Spleen (tissue), 11 donors: ENCODE measurements at regions not wholly inside any gene's neighbourhood (a gene's known extent, or its start where the extent isn't known, plus 50 kb on each side); places are given as distances from the start of the nearest gene placed in this dataset.
"Not testable (repeated sequence)": the region's sequence is repeated elsewhere in the genome, so short reads cannot be mapped to it uniquely, and the experiment has no call there.

Experiments
- DNase-seq: peaks from one replicate; pipeline ENCODE4 v3.0.0-alpha.2; 2020
- H3K27ac ChIP-seq, 8 donors: fragments of 200-600 bp; sonication (generic) in 7 of 8; 1 replicate in 4 of 8; 2 replicates in 4 of 8; pipeline versions ENCODE4 v1.5.0 to v1.8.0; 2016 to 2021; ENCODE audit warnings: inconsistent platforms in 4 of 8, mild to moderate bottlenecking in 4 of 8, moderate library complexity in 1 of 8
- H3K27me3 ChIP-seq, 7 donors: fragments of 200-600 bp; sonication (generic) in 6 of 7; replicated peaks in 1 of 7; 1 replicate in 4 of 7; 2 replicates in 3 of 7; pipeline versions ENCODE4 v1.5.0 to v1.8.0; 2016 to 2021; ENCODE audit warnings: inconsistent platforms in 3 of 7, mild to moderate bottlenecking in 1 of 7
- H3K36me3 ChIP-seq, 6 donors: fragments of 200-600 bp; sonication (generic) in 5 of 6; 1 replicate in 4 of 6; 2 replicates in 2 of 6; pipeline versions ENCODE4 v1.5.0 to v1.8.0; 2016 to 2021; ENCODE audit warnings: inconsistent platforms in 2 of 6
- H3K4me1 ChIP-seq, 6 donors: fragments of 200-600 bp; sonication (generic) in 5 of 6; 1 replicate in 3 of 6; 2 replicates in 3 of 6; pipeline versions ENCODE4 v1.5.0 to v1.8.0; 2016 to 2021; ENCODE audit warnings: inconsistent platforms in 3 of 6
- H3K4me3 ChIP-seq, 8 donors: fragments of 200-600 bp; sonication (generic) in 7 of 8; 1 replicate in 4 of 8; 2 replicates in 4 of 8; pipeline versions ENCODE4 v1.5.0 to v1.8.0; 2016 to 2021; ENCODE audit warnings: inconsistent platforms in 4 of 8, mild to moderate bottlenecking in 4 of 8, moderate library complexity in 2 of 8
- H3K9me3 ChIP-seq, 8 donors: fragments of 200-600 bp; sonication (generic) in 7 of 8; 1 replicate in 4 of 8; 2 replicates in 4 of 8; pipeline versions ENCODE4 v1.5.0 to v1.8.0; 2016 to 2021; ENCODE audit warnings: inconsistent platforms in 4 of 8
- WGBS, 5 donors: extraction: QIAGEN DNeasy Blood & Tissue Kit in 3 of 5; methylation state at CpG; one replicate each; pipeline versions ENCODE4 v1.1.5 to v1.1.7; 2013 to 2018; 5-methylcytosine and 5-hydroxymethylcytosine counted together
- intact Hi-C: fragments of 100-400 bp; cut with DNase I; formaldehyde crosslinking; loops from one replicate; pipeline ENCODE4 v1.15.0; 2023; ENCODE audit warnings: low total_unique reads
- donor health status: healthy with polysubstance abuse.
- donor health status: DM: no; HTN: no; CAD: no; lungs with moderate emphysema.
- donor health status: DM: no; HTN: no; CAD: no.
- donor health status: Bipolar disorder and iron deficiency.
- donor health status: healthy.
- donor health status: DM: no; HTN: no; CAD: no.
- donor health status: DM: yes; HTN: yes; CAD: no.

DNA sequence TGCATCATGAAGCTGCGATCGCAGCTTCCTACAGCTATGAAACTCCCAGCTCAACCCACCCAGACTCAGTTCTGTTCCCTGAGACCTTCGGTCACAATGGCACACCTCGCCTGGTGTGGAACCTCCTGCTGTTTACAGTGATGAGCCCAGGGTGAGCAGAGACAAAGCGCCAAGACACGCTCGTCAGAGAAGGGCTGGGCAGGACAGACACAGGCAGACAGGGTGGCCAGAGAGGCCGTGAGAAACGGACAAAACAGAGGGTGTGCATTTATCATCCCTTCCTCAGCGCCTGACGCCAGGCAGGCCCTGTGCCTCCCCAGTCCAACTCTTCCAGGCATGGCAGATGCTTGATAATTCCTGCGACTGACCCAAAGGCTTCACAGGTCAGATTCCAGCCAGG, 324.5 kb downstream of the CACNA1B start:
- WGBS, 5 donors: 80 to 92% (median 87%) methylated on average over 2 to 12 of the region's 12 CpGs
- DNase-seq, H3K4me1 ChIP-seq: not testable (repeated sequence)

DNA sequence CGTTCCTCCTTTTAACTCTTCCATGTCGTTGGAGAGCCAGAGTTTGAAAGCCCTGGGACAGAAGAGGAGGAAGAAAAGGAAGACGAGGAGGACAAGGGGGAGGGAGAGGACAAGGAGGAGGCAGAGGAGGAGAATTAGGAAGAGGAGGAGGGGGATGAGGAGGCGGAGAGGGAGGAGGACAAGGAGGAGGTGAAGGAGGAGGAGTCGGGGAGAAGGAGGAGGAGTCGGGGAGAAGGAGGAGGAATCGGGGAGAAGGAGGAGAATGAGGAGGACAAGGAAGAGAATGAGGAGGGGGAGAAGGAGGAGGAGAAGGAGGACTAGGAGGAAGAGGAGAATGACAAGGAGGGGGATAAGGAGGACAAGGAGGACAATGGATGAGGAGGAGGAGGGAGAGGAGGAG, 325.7 kb downstream of the CACNA1B start:
- H3K27ac ChIP-seq, intact Hi-C loops, H3K4me3 ChIP-seq, H3K36me3 ChIP-seq, H3K27me3 ChIP-seq, H3K9me3 ChIP-seq, DNase-seq, H3K4me1 ChIP-seq: not testable (repeated sequence)
- WGBS, 5 donors: 55 to 76% (median 64%) methylated on average over 5 to 7 of the region's 7 CpGs

More for the DNA sequence above, 324.5 kb downstream of the CACNA1B start:
- H3K36me3 ChIP-seq, H3K9me3 ChIP-seq, H3K27ac ChIP-seq, H3K4me3 ChIP-seq, intact Hi-C loops, H3K27me3 ChIP-seq: not testable (repeated sequence)

DNA sequence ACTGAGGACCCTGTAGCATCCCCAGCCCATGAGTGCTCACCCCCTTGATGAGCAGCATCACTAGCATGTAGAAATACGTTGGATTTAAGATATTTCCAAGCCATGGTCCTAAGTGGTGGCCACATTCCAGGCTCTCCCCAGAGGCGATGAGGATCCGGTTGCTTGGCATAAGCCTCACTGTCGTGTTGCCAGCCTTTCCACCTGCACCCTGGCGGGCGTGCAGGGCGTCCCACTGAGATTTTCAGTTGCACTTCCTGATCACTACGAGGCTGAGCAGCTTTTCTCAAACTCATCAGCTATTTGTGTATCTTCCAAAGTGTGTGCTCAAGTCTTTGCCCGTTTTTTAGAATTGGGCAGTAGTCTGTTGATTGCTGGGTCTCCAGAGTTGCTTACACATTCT, 326.3 kb downstream of the CACNA1B start:
- H3K9me3 ChIP-seq, H3K4me3 ChIP-seq, H3K36me3 ChIP-seq, intact Hi-C loops, H3K27me3 ChIP-seq, H3K4me1 ChIP-seq, H3K27ac ChIP-seq, DNase-seq: not testable (repeated sequence)
- 70 to 84% (median 75%) methylated on average over 8 to 9 of the region's 9 CpGs for WGBS, 5 donors

DNA sequence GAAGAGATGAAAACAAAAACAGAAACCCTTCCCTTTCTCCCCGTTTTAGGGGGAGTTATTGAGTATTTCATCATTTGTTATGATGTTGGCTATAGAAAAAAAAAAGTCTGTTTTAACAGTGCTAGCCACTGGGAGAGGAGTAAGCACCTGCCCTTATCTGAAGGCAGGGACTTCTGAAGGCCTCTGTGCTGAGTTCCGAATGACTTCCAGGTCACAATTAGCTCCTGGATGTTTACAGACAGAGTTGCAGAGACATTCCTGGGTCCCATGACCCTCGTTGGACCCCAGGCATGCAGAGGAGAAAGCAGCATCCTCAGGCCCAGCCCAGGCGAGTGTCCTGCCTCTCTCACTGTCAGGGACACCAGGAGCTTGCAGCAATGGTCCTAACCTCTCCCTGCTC, 328.5 kb downstream of the CACNA1B start:
- H3K9me3 ChIP-seq, intact Hi-C loops, H3K4me1 ChIP-seq, DNase-seq, H3K36me3 ChIP-seq, H3K4me3 ChIP-seq, H3K27ac ChIP-seq, H3K27me3 ChIP-seq: not testable (repeated sequence)
- WGBS, 5 donors: 44 to 100% (median 66%) methylated on average over 1 to 4 of the region's 4 CpGs

DNA sequence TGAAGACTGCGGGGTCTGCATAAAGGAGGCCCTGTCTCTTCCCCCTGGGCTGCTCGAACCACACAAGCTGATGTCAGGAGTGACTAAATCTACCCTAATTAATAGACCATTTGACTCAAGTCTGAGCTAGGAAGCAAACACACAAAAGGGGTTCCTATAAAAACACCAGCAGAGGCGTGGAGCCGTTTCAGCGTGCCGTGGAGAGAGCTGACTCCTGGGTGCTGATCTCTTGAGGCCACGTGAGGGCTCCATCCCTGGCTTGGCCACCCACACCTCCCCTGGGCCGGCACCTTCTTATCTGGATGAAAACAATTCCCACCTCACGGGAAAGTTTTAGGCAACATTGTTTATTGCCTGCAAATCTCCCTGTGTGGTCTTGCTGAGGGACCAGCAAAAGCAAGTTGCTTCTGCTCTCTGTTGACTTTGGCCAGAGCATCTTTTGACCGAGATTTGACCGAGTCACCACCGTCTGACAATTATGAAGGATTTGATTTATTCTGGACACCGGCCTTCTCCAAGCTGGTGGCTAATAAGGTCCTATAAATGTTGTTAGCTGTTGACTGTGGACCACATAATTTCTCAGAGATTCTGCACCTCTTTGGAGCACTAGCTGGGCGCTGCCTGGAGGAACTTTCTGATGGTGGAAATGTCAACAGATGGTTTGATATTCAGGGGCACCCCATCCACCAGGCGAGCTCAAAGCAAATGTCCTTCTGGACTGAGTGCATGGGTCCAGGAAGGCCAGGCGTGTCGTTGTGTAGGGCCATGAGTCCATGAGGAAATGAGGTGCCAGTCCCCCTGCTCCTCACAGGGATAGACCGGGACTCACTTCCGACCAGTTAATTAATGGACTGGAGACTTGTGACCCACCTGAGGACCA, 330.0 kb downstream of the CACNA1B start:
- H3K4me1 ChIP-seq, H3K4me3 ChIP-seq, H3K9me3 ChIP-seq, H3K36me3 ChIP-seq, H3K27me3 ChIP-seq, DNase-seq, intact Hi-C loops, H3K27ac ChIP-seq: not testable (repeated sequence)
- WGBS, 5 donors: 81 to 88% (median 86%) methylated on average over 14 to 18 of the region's 19 CpGs

DNA sequence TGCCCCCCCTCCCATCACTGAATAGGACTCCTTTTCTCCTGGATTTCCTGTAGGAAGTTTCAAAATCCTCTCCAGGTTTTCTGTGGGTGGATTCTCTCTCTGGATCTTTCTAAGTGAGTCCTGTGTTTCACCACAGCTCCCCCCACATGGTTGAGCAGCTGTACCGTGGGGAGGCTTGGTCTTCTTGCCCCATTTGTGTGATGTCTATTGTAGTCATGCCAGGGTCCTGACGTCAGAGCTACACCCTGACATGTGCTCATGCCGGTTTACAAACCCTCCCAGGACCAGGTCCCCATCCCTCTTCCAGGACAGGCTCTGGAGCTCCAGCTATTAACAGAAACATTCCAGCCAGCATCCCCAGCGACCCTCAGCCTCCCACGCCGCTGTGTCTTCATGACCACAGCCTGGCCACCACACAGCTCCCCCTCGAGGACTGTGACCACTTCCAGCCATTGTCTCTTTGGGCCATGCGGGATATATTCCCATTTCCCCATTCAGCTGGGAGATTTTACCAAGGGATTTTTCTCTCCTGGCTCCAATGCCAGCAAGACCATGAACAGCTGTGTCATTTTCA, 331.6 kb downstream of the CACNA1B start:
- H3K36me3 ChIP-seq, H3K27ac ChIP-seq, DNase-seq, H3K9me3 ChIP-seq, H3K27me3 ChIP-seq, intact Hi-C loops, H3K4me3 ChIP-seq, H3K4me1 ChIP-seq: not testable (repeated sequence)
- 40 to 73% (median 63%) methylated on average over 3 to 5 of the region's 8 CpGs for WGBS, 5 donors

DNA sequence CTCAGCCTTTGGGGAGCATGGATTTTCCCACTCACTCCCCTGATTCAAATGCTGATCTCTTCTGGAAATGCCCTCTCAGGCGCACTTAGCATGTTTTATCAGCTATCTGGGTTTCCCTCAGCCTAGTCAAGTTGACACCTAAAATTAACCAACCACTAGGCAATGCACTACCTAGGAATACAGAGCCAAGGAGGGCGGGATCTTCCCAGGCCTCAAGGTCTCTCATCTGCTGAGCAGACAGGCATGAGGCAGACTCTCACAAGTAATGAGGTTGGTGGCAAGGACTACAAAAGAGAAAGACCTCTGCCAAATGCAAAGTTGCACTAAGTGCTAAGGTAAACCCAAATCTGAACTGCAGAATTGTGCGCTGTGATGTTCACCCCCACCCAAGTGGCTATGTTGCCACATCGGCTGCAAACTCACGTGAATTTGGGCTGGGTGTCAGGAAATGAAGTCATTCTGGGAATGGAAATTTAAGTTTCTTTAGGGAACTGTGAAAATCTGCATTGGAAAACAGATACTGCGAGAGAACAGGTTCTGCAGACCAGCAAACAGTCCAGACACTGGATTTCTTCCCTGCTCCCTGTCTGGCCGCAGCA, 332.9 kb downstream of the CACNA1B start:
- H3K27ac ChIP-seq, intact Hi-C loops, DNase-seq, H3K4me1 ChIP-seq, H3K9me3 ChIP-seq, H3K36me3 ChIP-seq, H3K27me3 ChIP-seq, H3K4me3 ChIP-seq: not testable (repeated sequence)
- 52 to 72% (median 59%) methylated on average over 6 to 7 of the region's 7 CpGs for WGBS, 5 donors

DNA sequence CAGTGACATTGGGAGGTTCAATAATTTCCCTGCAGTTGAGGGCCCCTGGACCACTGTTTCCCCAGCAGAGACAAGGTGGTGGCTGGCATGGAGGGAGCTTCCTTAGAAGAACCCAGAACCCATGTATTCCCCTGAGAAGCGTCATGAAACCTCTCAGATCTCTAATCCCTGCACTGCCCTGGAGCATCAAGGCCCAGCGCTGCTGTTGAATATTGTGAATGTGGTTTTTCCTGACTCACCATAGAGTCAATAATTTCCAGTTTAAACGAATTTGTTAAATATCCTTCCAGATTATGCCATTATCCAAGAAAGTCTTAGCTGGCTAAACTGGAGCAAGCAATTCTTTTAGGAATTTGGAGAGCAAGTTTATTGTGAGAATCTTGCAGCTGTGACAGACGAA, 333.5 kb downstream of the CACNA1B start:
- H3K27ac ChIP-seq, DNase-seq, H3K36me3 ChIP-seq, H3K27me3 ChIP-seq, H3K9me3 ChIP-seq, intact Hi-C loops, H3K4me1 ChIP-seq, H3K4me3 ChIP-seq: not testable (repeated sequence)
- 62 to 79% (median 66%) methylated on average over 1 to 2 of the region's 4 CpGs for WGBS, 5 donors

DNA sequence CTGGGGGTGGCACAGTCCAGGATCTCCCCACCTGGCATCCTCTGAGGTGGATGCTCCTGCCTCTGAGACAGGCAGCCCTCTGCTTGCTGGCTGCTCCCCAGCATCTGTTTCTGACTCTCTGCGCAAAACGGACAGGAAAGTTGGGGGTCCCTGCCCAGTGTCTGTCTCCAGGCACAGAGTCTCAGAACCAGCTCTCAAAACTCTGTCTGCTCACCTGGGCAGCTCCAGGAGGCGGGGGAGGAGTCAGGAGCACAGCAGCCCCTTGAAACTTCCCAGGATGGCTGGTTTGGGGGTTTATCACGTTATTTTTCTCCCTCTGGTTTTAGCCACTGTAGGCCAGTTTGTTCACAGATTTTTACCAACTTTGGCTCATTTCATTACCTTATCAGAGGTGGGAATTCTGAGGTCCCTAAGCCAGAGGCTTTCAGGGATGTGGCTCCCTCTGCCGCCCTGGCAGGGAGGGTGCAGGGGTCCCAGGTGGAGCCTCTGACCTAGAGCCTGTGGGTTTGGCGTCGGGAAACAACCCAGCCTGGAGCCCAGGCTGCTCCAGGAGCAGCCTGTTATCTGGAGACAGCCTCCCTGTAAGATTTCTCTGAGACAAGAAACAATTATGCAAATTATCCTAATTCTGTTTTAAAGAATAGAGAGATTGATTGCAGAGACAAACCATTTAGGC, 334.1 kb downstream of the CACNA1B start:
- H3K27me3 ChIP-seq, H3K36me3 ChIP-seq, H3K9me3 ChIP-seq, intact Hi-C loops, H3K27ac ChIP-seq, DNase-seq, H3K4me3 ChIP-seq, H3K4me1 ChIP-seq: not testable (repeated sequence)
- 47 to 68% (median 61%) methylated on average over 7 of the region's 7 CpGs for WGBS, 5 donors

DNA sequence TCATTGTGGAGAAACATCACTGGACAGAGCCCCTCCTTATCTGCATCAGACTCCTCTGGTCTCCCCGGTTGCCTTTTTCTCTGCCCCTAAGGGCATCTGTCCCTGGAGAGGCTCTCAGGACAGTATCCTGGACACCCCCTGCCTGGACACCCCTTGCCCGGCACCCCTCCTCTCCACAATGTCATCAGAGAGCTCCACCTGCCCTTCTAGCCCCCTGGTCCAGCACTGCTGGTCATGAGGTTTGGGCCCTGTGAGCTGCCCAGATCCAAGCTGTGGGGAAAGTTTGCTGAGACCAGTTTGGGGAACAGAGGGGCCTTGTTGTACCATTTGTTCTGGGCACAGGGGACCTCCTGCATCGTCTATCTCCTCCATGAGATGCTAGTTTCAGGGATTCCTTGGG, 335.2 kb downstream of the CACNA1B start:
- DNase-seq, H3K9me3 ChIP-seq, H3K4me3 ChIP-seq, H3K4me1 ChIP-seq, intact Hi-C loops, H3K36me3 ChIP-seq, H3K27me3 ChIP-seq: not testable (repeated sequence)
- H3K27ac ChIP-seq: peak overlapping the region in 2 of 8 donors; percentile 66 to 75
- 83 to 100% (median 100%) methylated on average over 1 of the region's 3 CpGs for whole genome bisulfite sequencing, 5 donors
